ENCODE measurements at regions not wholly inside any gene's neighbourhood (a gene's known extent, or its start where the extent isn't known, plus 50 kb on each side); places are given as distances from the start of the nearest gene placed in this dataset.

DNA sequence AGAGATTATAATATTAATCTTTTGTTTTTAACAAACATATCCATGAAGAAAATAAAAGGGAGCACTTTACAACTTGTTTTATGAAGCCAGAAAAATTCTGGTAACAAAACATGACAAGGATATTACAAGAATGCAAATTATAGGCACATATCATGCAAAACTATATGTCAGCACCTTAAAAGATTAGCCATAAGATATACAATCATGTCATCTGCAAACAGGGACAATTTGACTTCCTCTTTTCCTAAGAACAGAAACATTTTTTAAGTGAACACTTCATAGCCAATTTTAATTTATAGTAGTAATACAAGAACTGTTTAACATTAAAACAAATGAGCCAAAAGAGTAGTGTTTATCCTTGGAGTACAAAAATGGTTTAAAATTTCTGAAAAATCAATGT lies 916.5 kb upstream of the CNTN5 start:
- no peak for DNase-seq

- no peak for DNase-seq
Measured at GRCh38 chr11:98107736-98108135, 913.0 kb upstream of the CNTN5 start.

- DNase-seq = no peak
Measured at GRCh38 chr11:98110030-98110429, 910.7 kb upstream of the CNTN5 start.

GRCh38 chr11:98115873-98116272 lies 904.9 kb upstream of the CNTN5 start:
- no peak for DNase-seq

- no peak for DNase-seq
Measured at GRCh38 chr11:98130117-98130625, 890.6 kb upstream of the CNTN5 start.

DNA sequence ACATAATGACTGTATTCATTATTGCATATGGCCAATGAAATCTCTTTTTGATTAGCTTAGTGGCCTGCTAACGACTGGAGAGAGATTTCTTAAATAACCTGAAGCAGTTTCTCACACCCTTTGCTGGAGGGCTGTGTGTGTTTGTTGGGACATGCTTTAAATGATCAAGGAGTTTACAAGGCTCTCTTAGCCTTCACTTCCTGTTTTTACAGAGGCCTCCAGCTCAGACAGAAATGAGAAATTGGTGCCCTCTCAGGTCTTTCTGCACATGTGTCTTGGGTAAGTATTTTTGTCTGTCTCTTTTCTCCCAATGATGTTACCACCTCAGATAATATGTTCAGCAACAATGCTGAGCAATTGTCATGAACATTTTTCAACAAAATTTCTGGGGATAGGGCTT lies 884.4 kb upstream of the CNTN5 start:
- DNase-seq = no peak

DNA sequence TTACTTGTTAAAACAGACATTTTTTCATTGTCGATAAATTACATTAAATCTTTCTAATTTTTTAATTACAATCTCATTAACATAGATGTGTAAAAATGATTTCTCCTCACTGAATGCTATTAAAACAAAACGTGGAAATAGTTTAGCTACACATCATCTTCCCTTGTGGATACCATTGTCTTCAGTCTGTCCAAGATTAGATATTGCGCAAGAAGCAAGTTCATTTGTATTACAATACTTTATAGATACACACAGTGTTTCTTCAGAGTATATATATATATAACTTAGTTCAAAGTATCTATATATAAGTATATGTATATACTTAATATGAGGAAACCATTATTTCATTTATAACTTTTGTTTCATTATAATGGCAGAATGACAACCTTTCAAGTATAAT lies 883.3 kb upstream of the CNTN5 start:
- no peak for DNase-seq

GRCh38 chr11:98143661-98144060 lies 877.1 kb upstream of the CNTN5 start:
- DNase-seq = no peak

DNA sequence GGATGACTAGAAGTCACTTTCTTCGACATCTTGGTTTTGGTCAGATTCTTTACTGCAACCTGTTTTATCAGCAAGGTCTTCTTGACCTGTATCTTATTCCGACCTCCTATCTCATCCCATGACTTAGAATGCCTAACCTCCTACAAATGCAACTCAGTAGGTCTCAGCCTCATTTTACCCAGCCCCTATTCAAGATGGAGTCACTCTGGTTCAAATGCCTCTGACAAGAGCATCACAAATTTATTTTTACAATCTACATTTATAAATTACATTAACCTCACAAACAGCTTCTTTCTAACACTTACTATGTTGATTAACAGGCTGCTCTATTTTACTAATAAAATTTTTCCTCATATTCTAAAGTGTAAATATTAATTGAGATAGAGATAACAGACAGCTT lies 867.0 kb upstream of the CNTN5 start:
- no peak for DNase-seq

- DNase-seq = no peak
Measured at GRCh38 chr11:98155696-98156095, 865.1 kb upstream of the CNTN5 start.

GRCh38 chr11:98177925-98178324 lies 842.8 kb upstream of the CNTN5 start:
- no peak for DNase-seq

GRCh38 chr11:98180511-98180910 lies 840.2 kb upstream of the CNTN5 start:
- no peak for DNase-seq

DNA sequence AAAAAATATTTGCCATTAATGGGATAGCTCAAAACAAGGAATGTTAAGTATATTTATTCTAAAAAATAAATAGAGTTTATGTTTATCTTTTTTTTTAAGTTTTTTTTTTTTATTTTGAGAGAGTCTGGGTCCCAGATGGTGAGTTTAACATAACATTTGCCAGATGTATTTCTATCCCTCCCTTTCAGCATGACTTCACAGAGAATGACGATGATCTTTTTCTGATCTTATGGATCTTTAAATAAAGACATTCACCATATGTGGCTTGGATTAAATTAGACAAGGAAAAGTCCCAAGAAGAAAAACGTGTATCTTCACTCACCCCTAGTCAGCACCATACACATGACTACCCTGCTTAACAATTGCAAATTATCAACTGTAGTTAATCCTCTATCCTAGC lies 839.8 kb upstream of the CNTN5 start:
- DNase-seq = no peak

DNA sequence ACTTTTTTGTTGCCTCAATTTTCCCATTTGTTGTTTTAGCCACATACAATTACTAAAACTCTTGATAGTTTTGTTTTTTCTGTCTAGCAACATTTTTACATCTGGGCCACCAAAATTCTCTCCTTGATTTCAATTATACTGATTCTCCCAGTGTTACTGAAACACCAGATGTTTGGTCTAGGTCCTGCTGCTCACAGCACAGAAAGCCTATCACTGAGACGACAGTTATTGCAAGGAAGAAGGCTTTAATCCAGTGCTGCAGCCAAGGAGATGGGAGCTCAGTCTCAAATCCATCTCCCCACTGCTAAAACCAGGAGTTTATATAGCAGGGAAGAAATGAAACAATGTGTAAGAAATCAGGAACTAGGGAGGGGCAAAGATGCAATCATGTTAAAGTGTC lies 837.7 kb upstream of the CNTN5 start:
- DNase-seq = no peak

DNA sequence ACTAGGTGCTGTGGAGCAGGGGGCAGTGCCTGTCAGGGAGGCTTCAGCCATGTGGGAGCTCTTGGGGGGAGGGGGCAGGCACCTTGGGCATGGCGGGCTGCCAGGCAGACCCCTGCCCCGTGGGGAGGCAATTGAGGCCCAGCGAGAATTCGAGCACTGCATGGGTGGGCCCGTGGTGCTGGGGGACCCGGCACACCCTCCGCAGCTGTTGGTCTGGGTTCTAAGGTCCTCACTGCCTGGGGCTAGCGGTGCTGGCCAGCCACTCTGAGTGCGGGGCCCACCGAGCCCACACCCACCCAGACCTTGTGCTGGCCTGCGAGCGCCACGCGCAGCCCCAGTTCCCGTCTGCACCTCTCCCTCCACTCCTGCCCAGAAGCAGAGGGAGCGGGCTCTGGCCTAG lies 835.5 kb upstream of the CNTN5 start:
- DNase-seq = no peak

DNA sequence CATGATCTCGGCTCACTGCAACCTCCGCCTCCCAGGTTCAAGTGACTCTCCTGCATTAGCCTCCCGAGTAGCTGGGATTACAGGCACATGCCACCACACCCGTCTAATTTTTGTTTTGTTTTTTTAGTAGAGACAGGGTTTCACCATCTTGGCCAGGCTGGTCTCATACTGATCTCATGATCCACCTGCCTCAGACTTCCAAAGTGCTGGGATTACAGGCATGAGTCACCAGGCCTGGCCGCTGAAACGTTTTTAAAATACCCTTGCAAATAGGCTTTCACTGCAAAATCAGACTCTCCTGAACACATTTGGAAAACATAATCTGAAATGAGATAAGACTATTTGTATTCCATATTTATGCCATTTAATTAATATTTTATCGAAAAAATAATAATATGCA lies 826.1 kb upstream of the CNTN5 start:
- DNase-seq = no peak

GRCh38 chr11:98195300-98195699 lies 825.4 kb upstream of the CNTN5 start:
- no peak for DNase-seq

- no peak for DNase-seq
Measured at GRCh38 chr11:98207086-98207485, 813.7 kb upstream of the CNTN5 start.

DNA sequence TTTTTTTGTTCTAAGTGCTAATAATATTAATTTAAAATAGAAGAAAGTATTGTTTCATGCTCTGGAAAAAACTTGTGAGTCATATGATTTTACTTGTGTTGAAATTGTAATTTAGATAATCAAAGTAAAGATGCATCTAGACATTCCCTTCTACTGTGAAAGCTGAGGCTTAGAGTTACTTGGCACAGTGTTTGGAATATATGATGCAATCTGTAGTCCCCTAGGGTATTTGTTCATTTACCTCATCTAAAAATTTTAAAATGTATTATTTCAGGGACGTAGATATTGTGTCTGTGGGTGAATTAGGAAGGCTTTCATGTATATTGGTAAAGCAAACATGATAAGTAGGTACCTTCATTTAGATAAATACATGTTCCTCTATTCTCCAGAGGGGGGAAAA lies 793.5 kb upstream of the CNTN5 start:
- no peak for DNase-seq

DNA sequence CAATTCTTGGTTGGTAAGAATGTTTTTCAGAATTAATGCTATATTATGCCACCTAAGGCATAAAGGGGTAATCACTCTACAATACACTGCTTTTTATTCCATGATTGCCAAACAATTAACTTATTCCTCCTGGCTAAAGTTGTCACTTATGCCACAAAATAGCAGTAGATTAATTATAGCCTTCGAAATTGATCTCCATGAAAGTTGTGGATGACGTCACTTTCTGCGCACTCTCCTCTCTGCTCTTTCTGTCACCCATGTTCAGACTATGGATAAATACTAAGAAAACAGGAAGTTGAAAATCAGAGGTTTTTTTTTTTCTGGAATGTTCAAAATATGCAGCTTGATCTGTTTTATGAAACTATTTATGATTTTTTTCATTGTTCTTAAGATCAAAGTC lies 790.1 kb upstream of the CNTN5 start:
- DNase-seq = no peak

DNA sequence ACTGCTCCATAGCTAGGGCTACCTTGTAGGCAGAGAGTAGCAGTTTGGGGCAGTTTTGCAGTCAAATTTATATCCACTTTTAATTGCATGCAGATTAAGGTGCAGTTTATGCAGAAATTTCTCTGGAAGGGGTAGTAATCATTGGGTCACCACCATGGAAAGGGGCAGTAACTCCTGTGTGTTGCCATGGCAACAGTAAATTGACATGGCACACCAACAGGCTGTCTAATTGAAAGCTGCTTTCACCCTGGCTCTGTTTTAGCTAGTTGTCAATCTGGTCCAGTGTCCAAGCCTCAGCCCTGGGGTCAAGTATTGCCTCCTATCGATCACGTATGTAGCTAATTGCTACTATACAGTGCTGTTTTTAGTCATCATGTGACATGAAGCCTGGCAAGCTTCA lies 786.1 kb upstream of the CNTN5 start:
- DNase-seq = no peak

DNA sequence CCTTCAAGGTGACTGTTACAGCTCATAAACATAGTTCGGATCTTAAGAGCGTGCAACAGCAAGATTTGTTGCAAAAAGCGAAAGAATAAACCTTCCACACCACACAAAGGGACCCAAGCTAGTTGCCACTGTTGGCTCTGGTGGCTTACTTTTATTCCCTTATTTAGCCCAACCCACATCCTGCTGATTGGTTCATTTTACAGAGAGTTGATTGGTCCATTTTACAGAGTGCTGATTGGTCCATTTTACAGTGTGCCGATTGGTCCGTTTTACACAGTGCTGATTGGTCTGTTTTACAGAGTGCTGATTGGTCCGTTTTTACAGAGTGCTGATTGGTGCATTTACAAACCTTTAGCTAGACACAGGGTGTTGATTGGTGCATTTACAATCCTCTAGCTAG lies 776.9 kb upstream of the CNTN5 start:
- no peak for DNase-seq

DNA sequence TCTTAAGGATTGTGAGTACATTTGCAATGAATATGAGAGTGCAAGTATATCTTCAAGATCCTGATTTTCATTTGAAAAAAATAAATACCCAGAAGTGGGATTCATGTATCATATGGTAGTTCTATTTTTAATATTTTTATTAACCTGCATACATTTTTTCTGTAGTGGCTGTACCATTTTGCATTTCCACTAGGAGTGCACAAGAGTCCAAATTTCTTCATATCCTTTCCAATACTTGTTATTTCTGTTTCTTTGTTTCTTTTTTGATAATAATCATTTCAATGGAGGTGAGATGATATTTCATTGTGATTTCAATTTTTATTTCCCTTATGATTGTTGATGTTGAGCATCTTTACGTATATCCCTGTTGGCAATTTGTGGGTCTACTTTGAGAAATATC lies 759.8 kb upstream of the CNTN5 start:
- peak; percentile 1 for DNase-seq

DNA sequence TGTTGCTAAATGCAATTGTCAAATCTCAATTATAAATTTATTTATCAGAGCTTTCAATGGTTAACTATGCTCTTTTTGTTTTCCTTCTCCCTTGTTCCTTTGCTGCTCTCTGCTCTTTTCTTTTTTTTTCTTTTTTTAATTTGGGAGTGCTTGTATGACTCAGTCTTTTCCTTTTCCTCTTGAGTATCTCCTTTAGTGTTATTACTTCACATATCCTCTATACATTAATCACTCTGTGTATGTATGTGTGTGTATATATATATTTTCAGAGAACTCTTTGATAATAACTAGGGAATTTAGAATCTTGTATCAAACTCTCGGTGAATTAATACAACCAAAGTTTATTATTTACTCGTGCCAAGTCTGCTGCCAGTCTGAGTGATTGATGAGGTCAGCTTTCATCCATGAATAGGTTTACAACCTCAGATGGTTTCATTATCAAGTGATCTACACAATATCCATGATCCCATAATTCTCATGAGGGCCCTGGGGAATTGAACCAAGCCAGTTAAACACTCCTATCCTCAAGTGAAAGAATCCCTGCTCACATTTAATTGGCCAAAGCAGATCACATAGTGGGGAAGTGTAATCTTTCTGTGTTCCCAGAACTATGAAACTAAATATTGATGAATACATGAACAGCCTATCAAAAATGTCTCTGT lies 743.4 kb upstream of the CNTN5 start:
- no peak for DNase-seq

GRCh38 chr11:98289617-98290263 lies 731.0 kb upstream of the CNTN5 start:
- peak; percentile 50 for DNase-seq

Measured in hematopoietic multipotent progenitor cell treated with erythropoietin and hydrocortisone succinate and interleukin-3 and kit ligand, for 6 days (in vitro differentiated cells).